SK-N-SH treated with all-trans-retinoic acid at 6 μM for 48 hours (cell line): ENCODE measurements at regions not wholly inside any gene's neighbourhood (a gene's known extent, or its start where the extent isn't known, plus 50 kb on each side); places are given as distances from the start of the nearest gene placed in this dataset.
"Not testable (repeated sequence)": the region's sequence is repeated elsewhere in the genome, so short reads cannot be mapped to it uniquely, and the experiment has no call there.

Experiments used
- ATAC-seq: fragments of 200-7000 bp; cut with Tn5 transposase; 3 replicates; pipeline ENCODE4 v1.9.1; 2020; ENCODE audit warnings: mild to moderate bottlenecking, moderate library complexity
- ARNTL ChIP-seq: fragments of 450-650 bp; formaldehyde crosslinking; IDR thresholded peaks from 2 replicates; pipeline ENCODE4 v1.5.0; 2020; ENCODE audit warnings: low read depth, mild to moderate bottlenecking, moderate library complexity, borderline replicate concordance
- CSDC2 ChIP-seq: fragments of 250-450 bp; sonication (Bioruptor Pico); IDR thresholded peaks from 2 replicates; pipeline ENCODE4 v1.5.0; 2020; ENCODE audit warnings: mild to moderate bottlenecking, moderate library complexity
- ESRRG ChIP-seq: fragments of 250-450 bp; sonication (Bioruptor Pico); IDR thresholded peaks from 2 replicates; pipeline ENCODE4 v1.6.1; 2021; ENCODE audit warnings: mild to moderate bottlenecking
- GLIS3 ChIP-seq: fragments of 250-450 bp; sonication (Bioruptor Pico); IDR thresholded peaks from 2 replicates; pipeline ENCODE4 v1.5.0; 2020; ENCODE audit warnings: mild to moderate bottlenecking, moderate library complexity
- ISL1 ChIP-seq: fragments of 250-450 bp; sonication (Bioruptor Pico); IDR thresholded peaks from 2 replicates; pipeline ENCODE4 v2.1.2; 2022; ENCODE audit warnings: mild to moderate bottlenecking, moderate library complexity
- OSR1 ChIP-seq: fragments of 250-450 bp; sonication (Bioruptor Pico); IDR thresholded peaks from 2 replicates; pipeline ENCODE4 v1.8.0; 2022; ENCODE audit warnings: moderate library complexity, mild to moderate bottlenecking, inconsistent platforms
- PPARA ChIP-seq: fragments of 250-450 bp; sonication (Bioruptor Pico); IDR thresholded peaks from 2 replicates; pipeline ENCODE4 v1.5.0; 2020; ENCODE audit warnings: mild to moderate bottlenecking, borderline replicate concordance
- RARB ChIP-seq: fragments of 250-450 bp; sonication (Bioruptor Pico); IDR thresholded peaks from 2 replicates; pipeline ENCODE4 v1.8.0; 2021; ENCODE audit warnings: mild to moderate bottlenecking, moderate library complexity
- SNAI2 ChIP-seq: fragments of 250-450 bp; sonication (Bioruptor Pico); IDR thresholded peaks from 2 replicates; pipeline ENCODE4 v1.5.0; 2020; ENCODE audit warnings: mild to moderate bottlenecking, moderate library complexity
- TOX ChIP-seq: fragments of 250-450 bp; sonication (Bioruptor Pico); IDR thresholded peaks from 2 replicates; pipeline ENCODE4 v1.8.0; 2021; ENCODE audit warnings: mild to moderate bottlenecking, moderate library complexity, borderline replicate concordance
- ZC3H10 ChIP-seq: fragments of 250-450 bp; sonication (Bioruptor Pico); IDR thresholded peaks from 2 replicates; pipeline ENCODE4 v1.5.1; 2021; ENCODE audit warnings: mild to moderate bottlenecking, moderate library complexity
- ZFP30 ChIP-seq: fragments of 450-650 bp; formaldehyde crosslinking; IDR thresholded peaks from 2 replicates; pipeline ENCODE4 v1.5.0; 2022; ENCODE audit warnings: mild to moderate bottlenecking, moderate library complexity
- ZNF565 ChIP-seq: fragments of 450-650 bp; formaldehyde crosslinking; conservative IDR thresholded peaks from 2 replicates; pipeline ENCODE4 v1.5.0; 2020; ENCODE audit warnings: low read depth, mild to moderate bottlenecking, moderate library complexity
- ZNF8 ChIP-seq: fragments of 450-650 bp; formaldehyde crosslinking; IDR thresholded peaks from 2 replicates; pipeline ENCODE4 v1.5.0; 2020; ENCODE audit warnings: mild to moderate bottlenecking, moderate library complexity
- TF ChIP-seq, protein P1 (sequence below): fragments of 250-450 bp; sonication (Bioruptor Pico); IDR thresholded peaks from 2 replicates; pipeline ENCODE4 v1.5.1; 2021; ENCODE audit warnings: mild to moderate bottlenecking, moderate library complexity
- TF ChIP-seq, protein P2 (sequence below): fragments of 250-450 bp; sonication (Bioruptor Pico); IDR thresholded peaks from 2 replicates; pipeline ENCODE4 v1.8.0; 2021; ENCODE audit warnings: low read depth, mild to moderate bottlenecking, moderate library complexity, borderline replicate concordance
- TF ChIP-seq, protein P3 (sequence below): fragments of 250-450 bp; sonication (Bioruptor Pico); IDR thresholded peaks from 2 replicates; pipeline ENCODE4 v1.8.0; 2020; ENCODE audit warnings: mild to moderate bottlenecking, moderate library complexity, borderline replicate concordance
- TF ChIP-seq, protein P4 (sequence below): fragments of 250-450 bp; sonication (Bioruptor Pico); IDR thresholded peaks from 2 replicates; pipeline ENCODE4 v1.5.0; 2020; ENCODE audit warnings: mild to moderate bottlenecking, moderate library complexity

DNA sequence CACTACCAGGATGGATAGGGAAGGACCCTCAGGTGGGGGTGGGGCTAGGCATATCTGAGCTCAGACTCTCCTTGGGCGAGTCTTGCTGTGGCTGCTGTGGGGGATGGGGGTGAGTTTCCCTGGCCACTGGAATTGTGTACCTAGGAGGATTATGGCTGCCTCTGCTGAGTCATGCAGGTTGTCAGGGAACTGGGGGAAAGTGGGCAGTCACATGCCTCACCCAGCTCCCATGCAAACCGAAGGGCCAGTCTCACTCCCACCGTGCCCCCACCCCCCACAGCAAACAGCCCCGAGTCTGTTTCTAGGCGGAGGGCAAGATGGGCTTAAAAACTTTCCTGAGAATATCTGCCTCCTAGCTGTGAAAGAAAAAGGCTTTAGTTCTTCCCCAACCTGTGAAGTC, 210.3 kb upstream of the FERMT1 start:
- ATAC-seq: no peak
- no peak for TF ChIP-seq RARB (CRISPR knock-in tag)

DNA sequence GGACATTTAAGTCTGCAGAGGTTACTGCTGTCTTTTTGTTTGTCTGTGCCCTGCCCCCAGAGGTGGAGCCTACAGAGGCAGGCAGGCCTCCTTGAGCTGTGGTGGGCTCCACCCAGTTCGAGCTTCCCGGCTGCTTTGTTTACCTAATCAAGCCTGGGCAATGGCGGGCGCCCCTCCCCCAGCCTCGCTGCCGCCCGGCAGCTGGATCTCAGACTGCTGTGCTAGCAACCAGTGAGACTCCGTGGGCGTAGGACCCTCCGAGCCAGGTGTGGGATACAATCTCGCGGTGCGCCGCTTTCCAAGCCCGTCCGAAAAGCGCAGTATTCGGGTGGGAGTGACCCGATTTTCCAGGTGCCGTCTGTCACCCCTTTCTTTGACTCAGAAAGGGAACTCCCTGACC, 198.4 kb upstream of the FERMT1 start:
- not testable (repeated sequence) for ATAC-seq

DNA sequence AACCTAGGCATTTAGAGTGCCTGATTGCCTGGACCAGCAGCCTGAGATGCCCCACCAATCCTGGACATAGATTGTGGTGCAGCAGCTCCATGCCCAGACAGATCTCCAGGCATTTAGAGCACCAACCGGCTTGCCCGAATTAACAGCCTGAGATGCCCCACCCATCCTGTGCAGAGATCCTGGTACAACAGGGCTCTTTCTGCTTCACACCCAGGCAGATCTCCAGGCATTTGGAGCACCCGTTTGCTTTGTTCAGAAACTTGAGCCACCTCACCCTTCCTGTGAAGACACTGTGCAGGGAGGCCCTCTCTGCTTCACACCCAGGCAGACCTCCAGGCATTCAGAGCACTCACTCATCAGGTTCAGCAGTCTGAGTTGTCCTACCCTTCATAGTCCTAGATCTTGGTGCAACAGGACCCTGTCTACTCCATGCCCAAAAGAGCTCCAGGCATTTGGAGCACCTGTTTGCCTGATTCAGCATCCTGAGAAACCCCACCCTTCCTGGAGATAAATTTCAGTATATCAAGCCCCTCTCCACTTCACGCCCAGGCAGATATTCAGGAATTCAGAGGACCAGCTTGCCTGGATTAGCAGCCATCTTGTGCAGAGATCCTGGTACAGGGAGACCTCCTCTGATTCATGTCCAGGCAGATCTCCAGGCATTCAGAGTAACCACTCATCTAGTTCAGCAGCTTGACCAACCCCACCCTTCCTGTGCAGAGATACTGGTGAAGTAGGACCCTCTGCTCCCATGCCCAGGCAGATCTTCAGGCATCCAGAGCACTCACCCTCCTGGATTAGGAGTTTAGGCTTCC, 189.2 kb upstream of the FERMT1 start:
- ATAC-seq: no peak
- TF ChIP-seq PPARA (CRISPR knock-in tag) (no peak), TOX (CRISPR knock-in tag) (no peak), GLIS3 (no peak)
- TF ChIP-seq, protein P1, sequence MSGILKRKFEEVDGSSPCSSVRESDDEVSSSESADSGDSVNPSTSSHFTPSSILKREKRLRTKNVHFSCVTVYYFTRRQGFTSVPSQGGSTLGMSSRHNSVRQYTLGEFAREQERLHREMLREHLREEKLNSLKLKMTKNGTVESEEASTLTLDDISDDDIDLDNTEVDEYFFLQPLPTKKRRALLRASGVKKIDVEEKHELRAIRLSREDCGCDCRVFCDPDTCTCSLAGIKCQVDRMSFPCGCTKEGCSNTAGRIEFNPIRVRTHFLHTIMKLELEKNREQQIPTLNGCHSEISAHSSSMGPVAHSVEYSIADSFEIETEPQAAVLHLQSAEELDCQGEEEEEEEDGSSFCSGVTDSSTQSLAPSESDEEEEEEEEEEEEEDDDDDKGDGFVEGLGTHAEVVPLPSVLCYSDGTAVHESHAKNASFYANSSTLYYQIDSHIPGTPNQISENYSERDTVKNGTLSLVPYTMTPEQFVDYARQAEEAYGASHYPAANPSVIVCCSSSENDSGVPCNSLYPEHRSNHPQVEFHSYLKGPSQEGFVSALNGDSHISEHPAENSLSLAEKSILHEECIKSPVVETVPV (CRISPR knock-in tag): no peak

DNA sequence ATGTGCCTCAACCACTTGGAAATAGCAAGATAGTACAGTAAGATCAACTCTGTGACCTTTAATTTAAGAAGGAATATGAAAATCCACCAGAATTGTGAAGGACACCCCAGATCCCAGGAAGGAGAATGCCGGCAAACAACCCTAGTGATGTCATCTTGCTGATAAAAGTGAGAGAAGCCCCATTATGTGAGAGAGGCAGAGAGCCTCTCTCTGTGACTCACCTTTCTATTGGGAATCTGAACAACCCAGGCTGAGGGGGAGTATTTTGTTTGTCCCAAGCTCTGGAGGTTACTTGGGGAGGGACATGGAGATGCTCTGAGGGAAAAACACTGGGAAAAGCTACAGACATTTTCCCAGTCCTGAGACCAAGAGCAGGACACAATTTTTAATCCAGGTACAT, 188.3 kb upstream of the FERMT1 start:
- no peak for ATAC-seq
- TF ChIP-seq, protein P2, sequence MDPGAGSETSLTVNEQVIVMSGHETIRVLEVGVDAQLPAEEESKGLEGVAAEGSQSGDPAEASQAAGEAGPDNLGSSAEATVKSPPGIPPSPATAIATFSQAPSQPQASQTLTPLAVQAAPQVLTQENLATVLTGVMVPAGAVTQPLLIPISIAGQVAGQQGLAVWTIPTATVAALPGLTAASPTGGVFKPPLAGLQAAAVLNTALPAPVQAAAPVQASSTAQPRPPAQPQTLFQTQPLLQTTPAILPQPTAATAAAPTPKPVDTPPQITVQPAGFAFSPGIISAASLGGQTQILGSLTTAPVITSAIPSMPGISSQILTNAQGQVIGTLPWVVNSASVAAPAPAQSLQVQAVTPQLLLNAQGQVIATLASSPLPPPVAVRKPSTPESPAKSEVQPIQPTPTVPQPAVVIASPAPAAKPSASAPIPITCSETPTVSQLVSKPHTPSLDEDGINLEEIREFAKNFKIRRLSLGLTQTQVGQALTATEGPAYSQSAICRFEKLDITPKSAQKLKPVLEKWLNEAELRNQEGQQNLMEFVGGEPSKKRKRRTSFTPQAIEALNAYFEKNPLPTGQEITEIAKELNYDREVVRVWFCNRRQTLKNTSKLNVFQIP (CRISPR knock-in tag): no peak
- TF ChIP-seq CSDC2 (CRISPR knock-in tag) (no peak), ZFP30 (CRISPR knock-in tag) (no peak), OSR1 (CRISPR knock-in tag) (no peak), ARNTL (CRISPR knock-in tag) (no peak), ZNF565 (CRISPR knock-in tag) (no peak), ESRRG (no peak), RARB (CRISPR knock-in tag) (no peak), SNAI2 (CRISPR knock-in tag) (no peak), TOX (CRISPR knock-in tag) (no peak), ZC3H10 (no peak), ISL1 (CRISPR knock-in tag) (no peak), ZNF8 (CRISPR knock-in tag) (no peak)
- TF ChIP-seq, protein P3, sequence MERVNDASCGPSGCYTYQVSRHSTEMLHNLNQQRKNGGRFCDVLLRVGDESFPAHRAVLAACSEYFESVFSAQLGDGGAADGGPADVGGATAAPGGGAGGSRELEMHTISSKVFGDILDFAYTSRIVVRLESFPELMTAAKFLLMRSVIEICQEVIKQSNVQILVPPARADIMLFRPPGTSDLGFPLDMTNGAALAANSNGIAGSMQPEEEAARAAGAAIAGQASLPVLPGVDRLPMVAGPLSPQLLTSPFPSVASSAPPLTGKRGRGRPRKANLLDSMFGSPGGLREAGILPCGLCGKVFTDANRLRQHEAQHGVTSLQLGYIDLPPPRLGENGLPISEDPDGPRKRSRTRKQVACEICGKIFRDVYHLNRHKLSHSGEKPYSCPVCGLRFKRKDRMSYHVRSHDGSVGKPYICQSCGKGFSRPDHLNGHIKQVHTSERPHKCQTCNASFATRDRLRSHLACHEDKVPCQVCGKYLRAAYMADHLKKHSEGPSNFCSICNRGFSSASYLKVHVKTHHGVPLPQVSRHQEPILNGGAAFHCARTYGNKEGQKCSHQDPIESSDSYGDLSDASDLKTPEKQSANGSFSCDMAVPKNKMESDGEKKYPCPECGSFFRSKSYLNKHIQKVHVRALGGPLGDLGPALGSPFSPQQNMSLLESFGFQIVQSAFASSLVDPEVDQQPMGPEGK: no peak
- TF ChIP-seq, protein P1 (CRISPR knock-in tag): no peak
- TF ChIP-seq, protein P4, sequence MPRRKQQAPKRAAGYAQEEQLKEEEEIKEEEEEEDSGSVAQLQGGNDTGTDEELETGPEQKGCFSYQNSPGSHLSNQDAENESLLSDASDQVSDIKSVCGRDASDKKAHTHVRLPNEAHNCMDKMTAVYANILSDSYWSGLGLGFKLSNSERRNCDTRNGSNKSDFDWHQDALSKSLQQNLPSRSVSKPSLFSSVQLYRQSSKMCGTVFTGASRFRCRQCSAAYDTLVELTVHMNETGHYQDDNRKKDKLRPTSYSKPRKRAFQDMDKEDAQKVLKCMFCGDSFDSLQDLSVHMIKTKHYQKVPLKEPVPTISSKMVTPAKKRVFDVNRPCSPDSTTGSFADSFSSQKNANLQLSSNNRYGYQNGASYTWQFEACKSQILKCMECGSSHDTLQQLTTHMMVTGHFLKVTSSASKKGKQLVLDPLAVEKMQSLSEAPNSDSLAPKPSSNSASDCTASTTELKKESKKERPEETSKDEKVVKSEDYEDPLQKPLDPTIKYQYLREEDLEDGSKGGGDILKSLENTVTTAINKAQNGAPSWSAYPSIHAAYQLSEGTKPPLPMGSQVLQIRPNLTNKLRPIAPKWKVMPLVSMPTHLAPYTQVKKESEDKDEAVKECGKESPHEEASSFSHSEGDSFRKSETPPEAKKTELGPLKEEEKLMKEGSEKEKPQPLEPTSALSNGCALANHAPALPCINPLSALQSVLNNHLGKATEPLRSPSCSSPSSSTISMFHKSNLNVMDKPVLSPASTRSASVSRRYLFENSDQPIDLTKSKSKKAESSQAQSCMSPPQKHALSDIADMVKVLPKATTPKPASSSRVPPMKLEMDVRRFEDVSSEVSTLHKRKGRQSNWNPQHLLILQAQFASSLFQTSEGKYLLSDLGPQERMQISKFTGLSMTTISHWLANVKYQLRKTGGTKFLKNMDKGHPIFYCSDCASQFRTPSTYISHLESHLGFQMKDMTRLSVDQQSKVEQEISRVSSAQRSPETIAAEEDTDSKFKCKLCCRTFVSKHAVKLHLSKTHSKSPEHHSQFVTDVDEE (CRISPR knock-in tag): no peak
